ENCODE measurements at regions not wholly inside any gene's neighbourhood (a gene's known extent, or its start where the extent isn't known, plus 50 kb on each side); places are given as distances from the start of the nearest gene placed in this dataset.

GRCh38 chr2:145137901-145138300, 618.0 kb upstream of the ZEB2 start:
- TF ChIP-seq CTCF (conservative IDR thresholded peaks at IDR 0.05 in 1 of 2, IDR thresholded peaks at IDR 0.05 in 1 of 2; ENCODE audit: low read depth in 1 of 2, low read length in 2 of 2) (no peak), EZH2 (IDR thresholded peaks at IDR 0.05; ENCODE audit: low read length, missing control alignments) (no peak)

Measured in fibroblast of lung (primary cell).